ENCODE measurements at regions not wholly inside any gene's neighbourhood (a gene's known extent, or its start where the extent isn't known, plus 50 kb on each side); places are given as distances from the start of the nearest gene placed in this dataset.
"Not testable (repeated sequence)": the region's sequence is repeated elsewhere in the genome, so short reads cannot be mapped to it uniquely, and the experiment has no call there.

DNA sequence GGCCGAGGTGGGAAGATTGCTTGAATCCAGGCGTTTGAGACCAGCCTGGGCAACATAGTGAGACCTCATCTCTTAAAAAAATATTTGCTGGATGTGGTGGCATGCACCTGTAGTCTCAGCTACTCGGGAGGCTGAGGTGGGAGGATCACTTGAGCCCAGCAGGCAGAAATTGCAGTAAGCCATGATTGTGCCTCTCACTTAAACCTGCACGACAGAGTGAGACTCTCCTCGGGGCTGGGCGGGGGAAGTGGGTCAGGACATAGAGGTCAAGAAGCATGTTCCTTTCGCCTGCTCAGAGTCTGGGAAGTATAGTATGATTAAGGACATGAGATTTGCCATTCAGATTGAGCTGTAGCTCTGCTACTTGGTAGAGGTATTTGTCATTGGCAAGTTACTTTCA lies 52.3 kb downstream of the SEPTIN7 start:
- DNase-seq (ENCODE audit: low read depth in 4 of 4, low spot score in 3 of 4) = not testable (repeated sequence)

DNA sequence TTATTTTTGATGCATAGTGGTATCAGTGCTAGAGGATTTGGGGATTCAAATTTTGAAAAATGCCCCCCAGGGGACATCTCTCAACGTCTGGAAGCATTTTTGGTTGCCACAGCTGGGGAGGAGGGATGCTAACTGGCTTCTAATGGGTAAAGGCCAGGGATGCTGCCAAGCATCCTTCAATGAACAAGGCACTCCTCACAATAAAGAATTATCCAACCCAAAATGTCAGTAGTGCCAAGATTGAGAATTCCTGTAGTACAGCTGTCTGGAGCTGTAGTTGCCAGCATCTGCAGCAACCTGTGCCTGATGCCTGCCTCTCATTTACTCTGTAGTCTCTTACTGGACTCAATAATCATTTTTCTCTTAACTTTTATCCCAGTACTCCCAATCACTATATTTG lies 53.5 kb downstream of the SEPTIN7 start:
- DNase-seq (ENCODE audit: low read depth in 4 of 4, low spot score in 3 of 4) = no peak

DNA sequence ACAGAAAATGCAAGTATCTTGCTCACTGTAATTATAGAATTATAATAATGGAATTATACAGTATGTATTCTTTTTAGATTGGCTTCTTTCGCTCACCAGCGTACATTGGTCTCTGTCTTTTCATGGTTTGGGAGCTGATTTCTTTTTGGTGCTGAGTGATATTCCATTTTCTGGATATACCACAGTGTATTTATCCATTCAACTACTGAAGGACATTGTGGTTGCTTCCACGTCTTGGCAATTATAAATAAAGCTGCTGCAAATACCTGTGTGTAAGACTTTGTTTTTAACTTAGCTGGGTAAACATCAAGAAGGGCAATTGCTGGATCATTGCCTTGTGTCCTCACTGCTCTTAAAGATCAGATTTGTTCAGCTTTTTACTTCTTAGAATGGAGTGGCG lies 55.3 kb downstream of the SEPTIN7 start:
- no peak for DNase-seq (ENCODE audit: low read depth in 4 of 4, low spot score in 3 of 4)

GRCh38 chr7:35860664-35861063 lies 59.8 kb downstream of the SEPTIN7 start:
- DNase-seq (ENCODE audit: low read depth in 4 of 4, low spot score in 3 of 4) = no peak

DNA sequence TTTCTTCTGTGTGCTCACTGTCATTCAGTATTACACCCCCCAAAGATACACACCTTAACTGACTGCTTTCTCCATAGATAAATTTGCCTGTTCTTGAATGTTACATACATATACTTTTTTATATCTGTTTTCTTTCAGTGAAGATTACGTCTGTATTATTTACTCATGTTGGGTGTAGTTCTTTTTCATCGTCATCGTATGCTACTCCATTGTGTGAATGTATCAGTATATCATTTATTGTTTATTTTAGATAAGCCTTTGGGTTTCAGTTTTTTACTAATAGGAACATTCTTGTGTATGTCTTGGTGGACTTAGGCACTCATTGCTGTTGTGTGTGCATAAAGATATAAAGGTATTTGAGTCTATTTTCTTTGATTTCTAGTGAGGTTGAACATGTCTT lies 64.4 kb downstream of the SEPTIN7 start:
- no peak for DNase-seq (ENCODE audit: low read depth in 4 of 4, low spot score in 3 of 4)

- DNase-seq (ENCODE audit: low read depth in 4 of 4, low spot score in 3 of 4) = no peak
Measured at GRCh38 chr7:35866186-35866585, 65.3 kb downstream of the SEPTIN7 start.

GRCh38 chr7:35869117-35869516 lies 68.3 kb downstream of the SEPTIN7 start:
- not testable (repeated sequence) for DNase-seq (ENCODE audit: low read depth in 4 of 4, low spot score in 3 of 4)

DNA sequence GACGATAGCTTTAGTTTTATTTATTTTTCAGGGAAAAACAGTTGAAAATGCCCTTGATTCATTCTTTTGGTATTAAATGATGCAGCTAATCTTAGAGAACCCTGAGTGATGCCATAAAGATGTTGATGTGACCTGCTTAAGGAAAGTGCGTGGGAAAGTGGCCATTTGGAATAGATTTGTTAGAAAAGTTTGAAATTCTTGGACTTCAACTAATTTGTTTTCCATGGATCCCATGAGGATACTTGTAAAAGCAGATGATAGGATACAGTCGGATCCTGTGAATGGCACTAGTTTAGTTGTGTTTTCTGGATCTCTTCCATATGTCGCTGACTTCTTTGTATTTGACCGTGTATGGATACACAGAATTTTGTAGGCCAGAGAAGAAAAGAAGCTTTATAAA lies 69.0 kb downstream of the SEPTIN7 start:
- DNase-seq (ENCODE audit: low read depth in 4 of 4, low spot score in 3 of 4) = no peak

- no peak for DNase-seq (ENCODE audit: low read depth in 4 of 4, low spot score in 3 of 4)
Measured at GRCh38 chr7:35871856-35872255, 71.0 kb downstream of the SEPTIN7 start.

GRCh38 chr7:35874886-35875285 lies 74.0 kb downstream of the SEPTIN7 start:
- DNase-seq (ENCODE audit: low read depth in 4 of 4, low spot score in 3 of 4) = no peak

DNA sequence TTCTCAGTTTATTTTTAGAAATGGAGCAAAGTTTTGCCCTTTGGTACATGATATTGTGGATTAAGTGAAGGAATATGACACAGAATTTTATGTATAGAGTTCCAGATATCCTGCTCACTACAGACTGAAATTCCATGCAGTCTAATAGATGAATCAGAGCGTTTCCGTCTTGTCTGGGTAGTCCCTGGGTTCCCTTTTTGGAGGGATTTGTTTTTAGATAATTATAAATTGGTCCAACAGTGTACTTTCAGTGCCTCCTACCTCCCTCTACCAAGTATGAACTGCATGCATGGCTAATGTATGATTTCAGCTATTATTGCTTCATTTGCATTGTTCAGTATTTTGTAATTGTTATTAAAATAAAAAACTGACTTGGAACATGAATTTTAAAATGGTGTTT lies 74.4 kb downstream of the SEPTIN7 start:
- DNase-seq (ENCODE audit: low read depth in 4 of 4, low spot score in 3 of 4) = no peak

DNA sequence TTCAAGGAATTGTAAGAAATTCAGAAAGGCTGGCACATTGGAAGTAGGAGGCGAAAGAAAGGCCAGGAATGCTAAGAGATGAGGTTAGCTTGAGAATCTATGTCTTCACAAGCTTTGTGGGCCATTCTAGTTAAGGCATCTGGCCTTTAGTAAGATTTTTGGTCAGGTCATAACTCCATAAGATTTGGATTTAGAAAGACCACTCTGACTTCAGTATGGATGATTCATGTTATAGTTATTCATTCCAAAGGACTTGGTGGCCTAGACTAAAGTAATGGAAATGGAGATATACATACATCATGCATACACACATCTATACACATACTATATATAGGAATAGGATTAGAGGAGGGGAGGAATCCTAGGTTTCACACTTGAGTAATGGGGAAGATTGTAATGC lies 77.5 kb downstream of the SEPTIN7 start:
- no peak for DNase-seq (ENCODE audit: low read depth in 4 of 4, low spot score in 3 of 4)

- DNase-seq (ENCODE audit: low read depth in 4 of 4, low spot score in 3 of 4) = not testable (repeated sequence)
Measured at GRCh38 chr7:35887430-35887829, 86.6 kb downstream of the SEPTIN7 start.

- no peak for DNase-seq (ENCODE audit: low read depth in 4 of 4, low spot score in 3 of 4)
Measured at GRCh38 chr7:35889001-35889400, 88.1 kb downstream of the SEPTIN7 start.

- DNase-seq (ENCODE audit: low read depth in 4 of 4, low spot score in 3 of 4) = no peak
Measured at GRCh38 chr7:35889870-35890269, 89.0 kb downstream of the SEPTIN7 start.

DNA sequence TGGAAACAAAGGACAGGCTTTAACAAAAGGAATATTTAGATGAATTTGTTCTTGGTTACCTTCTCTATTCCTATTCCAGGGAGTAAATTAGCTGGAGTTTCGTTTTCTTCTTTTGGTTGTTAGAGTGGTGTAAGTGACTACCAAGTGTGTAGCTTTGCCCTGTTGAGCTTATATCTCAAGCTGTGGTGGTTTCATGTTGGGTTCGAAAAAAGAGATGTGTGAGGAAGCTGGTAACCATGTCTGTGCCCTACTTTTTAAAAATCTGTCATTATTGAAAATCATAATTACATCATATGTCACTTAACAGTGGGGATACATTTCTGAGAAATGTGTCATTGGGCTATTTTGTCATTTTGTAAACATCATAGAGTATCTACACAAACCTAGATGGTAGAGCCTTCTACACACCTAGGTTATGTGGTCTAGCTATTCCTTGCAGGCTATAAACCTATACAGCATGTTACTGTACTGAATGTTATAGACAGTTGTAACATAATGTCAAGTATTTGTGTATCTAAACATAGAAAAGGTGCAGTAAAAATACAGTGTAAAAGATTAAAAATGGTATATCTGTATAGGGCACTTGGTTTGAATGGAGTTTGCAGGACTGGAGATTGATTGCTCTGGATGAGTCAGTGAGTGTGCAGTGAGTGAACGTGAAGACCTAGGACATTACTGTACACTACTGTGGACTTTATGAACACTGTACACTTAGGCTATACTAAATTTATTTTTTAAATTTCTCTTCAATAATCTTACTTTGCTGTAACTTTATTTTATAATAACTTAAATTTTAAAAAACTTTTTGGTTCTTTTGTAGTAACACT lies 90.4 kb downstream of the SEPTIN7 start:
- DNase-seq (ENCODE audit: low read depth in 4 of 4, low spot score in 3 of 4) = no peak

- no peak for DNase-seq (ENCODE audit: low read depth in 4 of 4, low spot score in 3 of 4)
Measured at GRCh38 chr7:35893649-35894048, 92.8 kb downstream of the SEPTIN7 start.

DNA sequence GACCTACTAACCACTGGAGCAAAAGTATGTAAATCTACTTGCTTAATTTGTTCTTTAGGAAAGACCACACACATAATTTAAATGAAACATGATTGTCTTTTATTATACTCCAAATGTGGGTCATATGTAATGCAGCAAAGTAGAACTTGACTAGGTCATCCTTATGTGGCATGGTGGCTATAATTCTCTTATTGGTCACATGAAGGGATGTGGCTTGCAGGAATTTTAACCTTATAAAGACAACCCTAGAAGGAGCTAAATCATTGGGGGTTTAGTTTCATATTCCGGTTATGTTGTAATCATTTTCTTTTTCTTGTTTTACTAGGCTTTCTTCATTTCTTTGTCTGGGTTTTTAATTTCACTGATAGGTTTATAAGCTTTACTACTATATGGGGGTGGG lies 93.9 kb downstream of the SEPTIN7 start:
- DNase-seq (ENCODE audit: low read depth in 4 of 4, low spot score in 3 of 4) = no peak

DNA sequence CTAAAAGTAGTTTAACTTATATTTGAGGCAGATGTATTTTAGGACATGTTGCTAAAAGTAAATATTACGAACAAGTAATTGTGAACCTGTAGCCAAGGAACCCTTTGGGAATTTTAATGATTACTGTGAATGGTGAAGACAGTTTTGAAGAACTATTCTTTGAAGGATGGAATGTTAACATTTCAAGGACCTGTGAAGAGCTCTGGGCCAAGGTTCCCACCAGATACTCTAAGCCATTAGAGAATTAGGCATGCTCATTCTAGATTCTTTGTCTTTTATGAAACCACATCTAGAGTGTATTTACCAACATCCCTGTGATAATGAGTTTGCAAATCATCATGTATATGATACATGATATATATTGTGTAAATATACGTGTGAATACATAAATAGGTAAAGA lies 99.8 kb downstream of the SEPTIN7 start:
- DNase-seq (ENCODE audit: low read depth in 4 of 4, low spot score in 3 of 4) = no peak

DNA sequence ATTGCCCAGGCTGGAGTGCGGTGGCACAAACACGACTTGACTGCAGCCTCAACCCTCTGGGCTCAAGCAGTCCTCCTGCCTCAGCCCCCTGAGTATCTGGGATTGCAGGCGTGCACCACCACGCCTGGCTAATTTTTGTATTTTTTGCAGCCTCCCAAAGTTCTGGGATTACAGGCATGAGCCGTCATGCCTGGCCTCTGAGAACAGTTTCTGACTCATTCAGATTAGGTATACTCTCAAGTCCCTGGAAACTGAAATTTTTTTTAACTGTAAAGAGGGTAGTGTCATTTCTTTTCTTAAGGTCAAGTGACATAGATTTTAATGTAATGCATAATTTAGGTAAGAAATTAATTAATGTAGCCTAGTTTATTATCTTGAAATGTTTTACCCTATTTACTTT lies 104.7 kb downstream of the SEPTIN7 start:
- DNase-seq (ENCODE audit: low read depth in 4 of 4, low spot score in 3 of 4) = no peak

DNA sequence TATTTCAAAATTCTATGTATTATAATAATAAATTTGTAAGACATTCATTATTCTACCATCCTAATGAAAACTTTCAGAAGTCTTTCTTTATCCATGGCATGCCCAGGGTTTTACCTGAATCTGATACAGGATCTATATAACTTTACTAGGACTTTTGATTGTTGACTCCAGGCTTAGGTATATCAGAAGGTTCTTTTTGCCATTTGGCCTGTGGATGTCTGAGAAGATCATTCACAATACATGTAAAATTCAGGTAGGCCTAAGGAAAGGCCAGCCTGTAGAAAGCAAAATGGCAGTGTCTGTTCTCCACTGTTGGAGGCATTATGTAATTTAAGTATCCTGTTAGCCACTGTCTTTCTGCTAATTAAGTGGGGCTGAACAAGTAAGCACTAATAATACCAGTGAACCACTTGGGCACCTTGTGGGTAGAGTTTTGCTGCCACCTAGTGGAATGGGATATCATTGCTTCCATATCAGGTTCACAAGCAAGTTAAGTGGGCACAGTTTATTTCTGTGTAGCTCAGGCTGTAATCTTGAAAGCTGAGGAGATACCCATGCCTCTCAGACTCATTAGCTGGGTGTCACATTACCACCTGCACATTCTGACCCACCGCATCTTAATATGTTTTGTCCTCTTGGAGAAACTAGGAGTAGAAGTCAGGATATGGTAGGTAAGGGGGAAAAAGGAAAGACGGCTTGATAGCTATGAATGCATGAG lies 105.5 kb downstream of the SEPTIN7 start:
- DNase-seq (ENCODE audit: low read depth in 4 of 4, low spot score in 3 of 4) = peak; percentile 46 to 64 (median 58)
